Coronary artery (tissue), 2 donors: ENCODE measurements at regions not wholly inside any gene's neighbourhood (a gene's known extent, or its start where the extent isn't known, plus 50 kb on each side); places are given as distances from the start of the nearest gene placed in this dataset.

Source experiments
- DNase-seq: peaks from one replicate; pipeline ENCODE4 v3.0.0-alpha.2; 2017; ENCODE audit warnings: low spot score
- H3K27ac ChIP-seq, 2 donors: fragments of 200-600 bp; sonication (generic); one replicate each; pipeline ENCODE4 v1.5.1; 2016 to 2019
- H3K4me3 ChIP-seq: fragments of 200-600 bp; sonication (generic); 2 replicates; pipeline ENCODE4 v1.5.1; 2016; ENCODE audit warnings: mild to moderate bottlenecking, moderate library complexity
- TF ChIP-seq, protein P1 (sequence below): fragments of 200-600 bp; sonication (generic); IDR thresholded peaks from one replicate; pipeline ENCODE4 v1.5.1; 2019; ENCODE audit warnings: antibody characterized with exemption

DNA sequence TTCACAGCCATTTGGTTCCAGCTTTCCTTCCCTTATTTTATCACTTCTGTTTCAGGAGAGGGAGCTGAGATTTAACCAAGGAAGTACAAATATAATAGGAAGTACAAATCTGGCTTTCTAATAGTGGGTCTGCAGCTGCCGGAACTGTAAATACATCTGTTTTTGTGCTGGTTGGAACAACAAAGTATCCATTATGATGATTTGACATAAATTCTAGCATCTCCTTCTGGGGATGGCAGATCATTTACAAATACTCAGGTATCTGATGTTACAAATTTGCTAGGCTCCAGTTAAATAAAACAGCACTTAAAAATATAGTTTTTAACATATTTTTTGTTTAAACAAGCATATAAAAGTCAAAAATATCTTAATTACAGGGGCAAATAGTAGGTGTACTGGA, 131.3 kb upstream of the SMIM21 start:
- H3K4me3 ChIP-seq: no peak overlapping the region
- TF ChIP-seq, protein P1, sequence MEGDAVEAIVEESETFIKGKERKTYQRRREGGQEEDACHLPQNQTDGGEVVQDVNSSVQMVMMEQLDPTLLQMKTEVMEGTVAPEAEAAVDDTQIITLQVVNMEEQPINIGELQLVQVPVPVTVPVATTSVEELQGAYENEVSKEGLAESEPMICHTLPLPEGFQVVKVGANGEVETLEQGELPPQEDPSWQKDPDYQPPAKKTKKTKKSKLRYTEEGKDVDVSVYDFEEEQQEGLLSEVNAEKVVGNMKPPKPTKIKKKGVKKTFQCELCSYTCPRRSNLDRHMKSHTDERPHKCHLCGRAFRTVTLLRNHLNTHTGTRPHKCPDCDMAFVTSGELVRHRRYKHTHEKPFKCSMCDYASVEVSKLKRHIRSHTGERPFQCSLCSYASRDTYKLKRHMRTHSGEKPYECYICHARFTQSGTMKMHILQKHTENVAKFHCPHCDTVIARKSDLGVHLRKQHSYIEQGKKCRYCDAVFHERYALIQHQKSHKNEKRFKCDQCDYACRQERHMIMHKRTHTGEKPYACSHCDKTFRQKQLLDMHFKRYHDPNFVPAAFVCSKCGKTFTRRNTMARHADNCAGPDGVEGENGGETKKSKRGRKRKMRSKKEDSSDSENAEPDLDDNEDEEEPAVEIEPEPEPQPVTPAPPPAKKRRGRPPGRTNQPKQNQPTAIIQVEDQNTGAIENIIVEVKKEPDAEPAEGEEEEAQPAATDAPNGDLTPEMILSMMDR: no peak
- DNase-seq: no peak
- no peak overlapping the region for H3K27ac ChIP-seq

DNA sequence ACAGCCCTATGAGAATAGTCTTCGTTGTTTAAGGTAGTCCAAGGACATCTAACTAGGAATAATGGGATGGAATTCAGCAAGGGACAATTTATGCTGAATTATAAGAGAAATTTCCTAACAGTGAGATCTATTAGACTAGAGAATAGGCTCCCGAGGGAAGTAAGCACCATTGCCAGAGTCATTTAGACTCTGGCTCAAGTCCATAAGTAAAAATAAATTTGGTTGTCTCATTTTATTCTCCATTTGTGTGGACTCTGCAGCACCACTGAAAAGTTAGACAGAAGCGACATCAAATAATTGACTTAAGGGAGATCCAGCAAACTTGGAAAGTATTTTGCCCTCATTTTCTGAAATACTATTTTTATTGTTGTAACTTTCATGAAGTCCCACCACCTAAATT, 129.3 kb upstream of the SMIM21 start:
- TF ChIP-seq, protein P1: no peak
- Histone ChIP-seq H3K4me3 (no peak overlapping the region), H3K27ac (no peak overlapping the region)
- no peak for DNase-seq

DNA sequence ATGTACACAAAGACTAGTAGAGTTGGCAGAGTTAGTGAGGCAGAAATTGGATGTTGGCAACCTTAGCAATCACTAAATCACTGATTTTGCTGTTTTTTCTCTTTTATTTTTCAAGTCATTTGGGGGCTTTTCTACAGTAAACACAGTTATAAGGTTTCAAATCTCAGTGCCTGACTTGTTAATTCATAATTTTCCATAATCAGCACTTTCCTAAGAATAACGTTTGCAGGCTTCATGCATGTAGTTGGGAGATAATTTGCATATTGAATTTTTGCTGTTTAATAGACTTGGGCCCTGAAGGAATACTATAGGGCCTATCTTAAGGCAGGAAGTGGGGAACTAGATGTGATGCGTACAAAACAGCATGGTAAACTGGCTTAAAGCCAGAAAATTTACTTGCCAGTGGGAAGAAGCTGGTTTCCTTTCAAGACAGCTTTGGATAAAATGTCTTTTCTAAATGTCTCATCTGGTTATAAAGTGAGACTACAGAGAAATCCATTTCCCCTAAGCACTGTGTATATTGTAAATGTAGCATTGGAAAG, 127.2 kb upstream of the SMIM21 start:
- DNase-seq: no peak

DNA sequence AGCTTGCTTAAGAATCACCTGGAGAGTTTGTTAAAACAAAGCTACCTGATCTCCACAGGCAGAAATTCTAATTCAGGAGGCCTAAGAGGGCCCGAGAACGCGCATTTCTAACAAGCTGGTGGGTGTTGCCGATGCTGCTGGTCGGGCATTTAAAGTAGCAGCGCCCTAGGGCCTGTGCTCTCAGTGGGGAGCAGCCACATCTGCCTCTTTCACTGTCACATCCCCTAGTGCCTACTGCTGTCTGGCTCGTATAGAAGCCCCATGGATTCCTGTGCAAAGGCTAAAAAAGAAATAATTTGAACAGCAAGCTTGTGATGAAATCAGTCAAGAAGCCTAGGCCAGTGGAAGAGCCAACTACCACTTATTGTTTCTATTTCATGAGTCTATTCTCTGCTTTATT, 126.7 kb upstream of the SMIM21 start:
- TF ChIP-seq, protein P1: no peak

More for the DNA sequence above, 127.2 kb upstream of the SMIM21 start:
- TF ChIP-seq, protein P1: no peak
- H3K4me3 ChIP-seq: no peak overlapping the region
- no peak overlapping the region for H3K27ac ChIP-seq

DNA sequence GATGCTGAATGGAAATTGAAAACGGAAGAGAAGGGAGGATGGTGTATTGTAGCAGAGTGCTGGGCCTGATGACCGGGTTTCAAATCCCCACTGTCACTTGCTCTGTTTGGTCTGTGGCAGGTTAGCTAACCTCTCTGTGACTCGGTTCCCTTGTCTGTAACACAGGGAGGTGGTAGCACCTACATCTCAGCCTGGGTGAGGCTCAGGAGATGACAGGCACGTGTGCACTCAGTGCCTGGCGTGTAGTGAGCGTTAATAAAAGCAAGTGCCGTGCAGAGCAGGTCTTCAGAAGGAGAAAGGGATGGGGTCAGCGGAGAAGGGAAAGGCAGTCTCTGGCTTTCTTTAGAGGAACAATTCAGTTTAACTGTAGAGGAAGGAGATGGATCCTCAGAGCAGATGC, 125.5 kb upstream of the SMIM21 start:
- Histone ChIP-seq H3K27ac (no peak overlapping the region), H3K4me3 (no peak overlapping the region)
- DNase-seq: no peak
- TF ChIP-seq, protein P1: no peak

More for the DNA sequence above, 126.7 kb upstream of the SMIM21 start:
- H3K4me3 ChIP-seq: no peak overlapping the region
- no peak overlapping the region for H3K27ac ChIP-seq
- no peak for DNase-seq

DNA sequence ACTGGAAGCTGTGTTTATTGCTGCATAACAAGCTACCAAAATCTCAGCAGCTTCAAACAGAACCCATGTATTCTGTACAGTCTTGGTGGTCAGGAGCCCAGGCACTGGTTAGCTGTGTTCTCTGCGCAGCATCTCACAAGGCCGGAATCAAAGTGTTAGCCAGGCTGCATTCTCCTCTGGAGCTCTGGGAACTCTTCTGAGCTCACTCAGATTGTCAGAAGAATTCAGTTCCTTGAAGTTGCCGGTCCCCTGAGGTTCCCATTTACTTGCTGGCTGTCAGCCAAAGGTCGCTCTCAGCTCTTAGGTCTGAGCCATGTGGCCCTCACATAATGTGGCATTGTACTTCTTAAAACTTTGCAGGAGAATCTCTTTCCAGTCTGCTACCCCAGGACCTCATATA, 123.6 kb upstream of the SMIM21 start:
- DNase-seq: no peak
- TF ChIP-seq, protein P1: no peak
- no peak overlapping the region for H3K27ac ChIP-seq
- no peak overlapping the region for H3K4me3 ChIP-seq

DNA sequence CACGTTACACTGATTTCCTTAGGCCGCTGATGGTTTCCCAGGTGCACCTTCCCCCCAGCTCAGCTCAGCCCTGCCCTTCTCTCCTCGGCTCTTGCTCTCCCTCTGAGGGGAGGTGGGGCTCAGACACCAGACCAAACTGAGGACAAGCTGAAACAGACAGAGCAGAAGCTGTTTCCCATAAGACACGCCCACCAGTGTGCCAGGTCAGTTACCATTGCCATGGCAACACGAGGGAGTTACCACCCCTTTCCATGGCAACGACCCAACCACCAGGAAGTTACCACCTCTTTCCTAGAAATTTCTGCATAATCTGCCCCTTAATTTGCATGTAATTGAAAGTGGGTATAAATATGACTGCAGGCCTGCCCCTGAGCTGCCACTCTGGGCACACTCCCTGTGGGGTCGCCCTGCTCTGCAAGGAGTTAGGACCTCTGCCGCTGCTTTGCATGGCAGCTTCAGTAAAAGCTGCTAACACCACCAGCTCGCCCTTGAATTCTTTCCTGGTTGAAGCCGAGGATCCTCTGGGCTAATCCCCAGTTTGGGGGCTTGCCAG, 120.9 kb upstream of the SMIM21 start:
- Histone ChIP-seq H3K27ac (no peak overlapping the region), H3K4me3 (no peak overlapping the region)
- no peak for DNase-seq
- TF ChIP-seq, protein P1: no peak
